BJ (cell line): ENCODE measurements at regions not wholly inside any gene's neighbourhood (a gene's known extent, or its start where the extent isn't known, plus 50 kb on each side); places are given as distances from the start of the nearest gene placed in this dataset.

ENCODE experiments used
- CTCF ChIA-PET: fragments of 350-600 bp; formaldehyde crosslinking; extraction: SDS; loops from one replicate; lab custom pipeline; 2021; ENCODE audit warnings: antibody characterized with exemption, inconsistent platforms; lab: Yijun Ruan, JAX
- POLR2A ChIA-PET: fragments of 300-600 bp; sonication (Branson Sonifier 250); formaldehyde crosslinking; extraction: SDS; loops from one replicate; lab custom pipeline; 2021; ENCODE audit warnings: antibody characterized with exemption; lab: Charles Lee
- DNase-seq: peaks from one replicate; pipeline ENCODE4 v3.0.0-alpha.2; 2011; ENCODE audit warnings: low read depth
- H3K27me3 ChIP-seq: 2 replicates; pipeline ENCODE4 v1.6.0; 2011; ENCODE audit warnings: low read length; ENCODE audit not compliant: control insufficient read depth, insufficient read depth
- H3K36me3 ChIP-seq: 2 replicates; pipeline ENCODE4 v1.5.1; 2011; ENCODE audit warnings: low read length; ENCODE audit not compliant: control insufficient read depth, insufficient read depth
- H3K4me3 ChIP-seq: 2 replicates; pipeline ENCODE4 v1.5.1; 2011; ENCODE audit warnings: low read depth, mild to moderate bottlenecking, control low read depth, low read length
- CTCF ChIP-seq: IDR thresholded peaks from 2 replicates; pipeline ENCODE4 v1.5.1; 2011; ENCODE audit warnings: low read depth, mild to moderate bottlenecking, control low read depth, inconsistent platforms, low read length, moderate library complexity; ENCODE audit not compliant: insufficient read depth

DNA sequence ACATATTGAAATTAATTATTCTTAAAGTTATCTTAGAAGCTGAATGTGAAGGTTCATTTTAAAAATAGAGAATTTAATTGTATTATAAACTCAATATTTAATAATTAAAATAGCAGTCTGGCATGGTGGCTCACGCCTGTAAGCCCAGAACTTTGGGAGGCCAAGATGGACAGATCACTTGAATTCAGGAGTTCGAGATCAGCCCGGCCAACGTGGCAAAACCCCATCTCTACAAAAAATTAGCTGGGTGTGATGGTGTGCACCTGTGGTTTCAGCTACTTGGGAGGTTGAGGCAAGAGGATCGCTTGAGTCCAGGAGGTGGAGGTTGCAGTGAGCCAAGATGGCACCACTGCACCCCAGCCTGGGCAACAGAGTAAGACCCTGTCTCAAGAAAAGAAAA lies 659.9 kb upstream of the AGA start:
- ChIA-PET CTCF (no interaction called here), POLR2A (no interaction called here)
- DNase-seq: no peak
- H3K27me3 ChIP-seq: no peaks in the 10 kb centered on the region
- no peaks in the 10 kb centered on the region for H3K36me3 ChIP-seq
- no peak overlapping the region for H3K4me3 ChIP-seq
- no peak for TF ChIP-seq CTCF

DNA sequence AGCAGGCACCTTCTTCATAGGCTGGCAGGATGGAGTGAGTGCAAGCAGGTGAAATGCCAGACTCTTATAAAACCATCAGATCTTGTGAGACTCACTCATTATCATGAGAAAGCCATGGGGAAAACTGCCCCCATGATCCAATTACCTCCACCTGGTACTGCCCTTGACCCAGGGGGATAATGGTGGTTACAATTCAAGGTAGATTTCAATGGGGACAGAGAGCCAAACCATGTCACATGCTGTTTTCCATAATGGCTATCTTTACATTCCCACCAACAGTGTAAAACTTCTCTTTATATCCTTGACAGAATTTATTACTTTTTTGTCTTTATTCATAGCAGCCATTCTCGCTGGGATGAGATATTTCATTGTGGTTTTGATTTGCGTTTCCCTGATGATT lies 663.0 kb upstream of the AGA start:
- Histone ChIP-seq H3K4me3 (no peak overlapping the region), H3K36me3 (no peaks in the 10 kb centered on the region), H3K27me3 (no peaks in the 10 kb centered on the region)
- DNase-seq: no peak
- TF ChIP-seq CTCF: no peak
- ChIA-PET POLR2A (no interaction called here), CTCF (no interaction called here)

DNA sequence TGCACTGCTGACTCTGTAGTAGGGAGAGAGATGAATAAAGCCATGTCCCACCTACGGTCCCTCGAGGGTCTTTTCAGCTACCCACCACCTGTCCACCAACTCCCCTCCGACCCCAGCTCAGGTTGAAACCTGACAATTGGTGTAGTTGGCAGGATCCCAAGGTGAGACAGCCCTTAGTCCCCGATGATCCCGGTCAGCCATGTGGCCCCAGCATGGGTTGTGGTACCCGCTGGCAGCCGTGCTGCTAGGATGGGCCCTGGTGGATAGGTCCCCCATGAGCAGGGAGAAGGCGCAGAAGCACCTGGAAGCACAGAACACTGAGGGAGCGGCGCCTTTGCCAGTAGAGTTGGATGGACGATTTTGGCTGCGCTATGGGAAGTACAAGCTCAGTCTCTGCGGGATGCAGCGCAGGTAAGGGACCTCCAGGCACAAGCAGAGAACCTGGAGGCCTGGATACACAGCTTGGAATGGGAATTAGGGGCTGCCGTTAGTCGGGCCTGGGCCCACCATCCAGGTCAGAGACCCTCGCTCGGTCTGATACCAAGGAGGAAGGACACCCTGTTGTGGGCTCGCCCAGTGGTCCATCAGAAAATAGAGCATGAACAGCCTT lies 694.6 kb upstream of the AGA start:
- DNase-seq: no peak
- POLR2A ChIA-PET: no interaction called here
- H3K36me3 ChIP-seq: no peaks in the 10 kb centered on the region
- TF ChIP-seq CTCF: no peak
- CTCF ChIA-PET: no interaction called here
- H3K4me3 ChIP-seq: no peak overlapping the region
- H3K27me3 ChIP-seq: no peaks in the 10 kb centered on the region

- POLR2A ChIA-PET: no interaction called here
- TF ChIP-seq CTCF: no peak
- Histone ChIP-seq H3K36me3 (no peaks in the 10 kb centered on the region), H3K4me3 (no peak overlapping the region), H3K27me3 (no peaks in the 10 kb centered on the region)
- DNase-seq: no peak
- CTCF ChIA-PET: no interaction called here
Measured at GRCh38 chr4:178137732-178138471, 695.7 kb upstream of the AGA start.

DNA sequence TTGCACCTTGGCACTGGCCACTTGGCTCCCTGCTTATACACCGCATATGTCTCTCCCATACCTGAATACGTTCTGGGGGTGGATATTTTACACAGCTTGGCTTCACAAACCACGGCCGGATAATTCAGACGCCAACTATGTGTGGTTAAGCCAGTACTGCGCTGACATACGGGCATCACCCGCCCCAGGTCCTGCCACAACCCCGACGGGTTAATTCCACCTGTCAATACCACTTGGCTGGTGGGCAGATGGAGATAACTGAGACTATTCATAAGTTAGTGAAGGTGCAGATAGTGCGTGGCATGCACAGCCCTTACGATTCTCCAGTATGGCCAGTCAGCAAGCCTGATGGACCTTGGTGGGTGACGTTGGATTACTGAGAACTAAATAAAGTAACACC lies 696.3 kb upstream of the AGA start:
- no peak for TF ChIP-seq CTCF
- H3K4me3 ChIP-seq: no peak overlapping the region
- no peaks in the 10 kb centered on the region for H3K27me3 ChIP-seq
- POLR2A ChIA-PET: no interaction called here
- DNase-seq: no peak
- no peaks in the 10 kb centered on the region for H3K36me3 ChIP-seq
- CTCF ChIA-PET: no interaction called here
